SK-N-SH (cell line): ENCODE measurements at regions not wholly inside any gene's neighbourhood (a gene's known extent, or its start where the extent isn't known, plus 50 kb on each side); places are given as distances from the start of the nearest gene placed in this dataset.
"Not testable (repeated sequence)": the region's sequence is repeated elsewhere in the genome, so short reads cannot be mapped to it uniquely, and the experiment has no call there.

Experiments used
- POLR2AphosphoS5 ChIP-seq: IDR thresholded peaks from 2 replicates; pipeline ENCODE4 v1.6.1; 2012; ENCODE audit warnings: low read depth, low read length
- REST ChIP-seq: IDR thresholded peaks from 2 replicates; pipeline ENCODE4 v1.6.1; 2012; ENCODE audit warnings: mild to moderate bottlenecking, low read depth, low read length, moderate library complexity

GRCh38 chrX:138962419-138962818, 250.9 kb upstream of the FGF13 start:
- TF ChIP-seq REST, POLR2AphosphoS5: not testable (repeated sequence)
